Skin epidermis (tissue), 12 donors: ENCODE measurements at regions not wholly inside any gene's neighbourhood (a gene's known extent, or its start where the extent isn't known, plus 50 kb on each side); places are given as distances from the start of the nearest gene placed in this dataset.

Experiments
- H3K27ac ChIP-seq, 21 experiments: fragments of 200-600 bp; sonication (generic) in 11 of 21; one replicate each; pipeline ENCODE4 v1.5.0; 2020; ENCODE audit warnings: mild to moderate bottlenecking in 3 of 21, inconsistent platforms in 2 of 21, moderate library complexity in 2 of 21
- H3K4me3 ChIP-seq, 7 experiments: fragments of 200-600 bp; sonication (generic) in 2 of 7; one replicate each; pipeline ENCODE4 v1.5.0; 2020; ENCODE audit warnings: inconsistent platforms in 2 of 7, mild to moderate bottlenecking in 2 of 7, moderate library complexity in 1 of 7

- no peak overlapping the region for H3K27ac ChIP-seq
- no peak overlapping the region for H3K4me3 ChIP-seq
Observed at GRCh38 chr4:53682196-53682595, 90.9 kb upstream of the LNX1 start.

- no peak overlapping the region for H3K27ac ChIP-seq
- H3K4me3 ChIP-seq, result no peak overlapping the region
Observed at GRCh38 chr4:53680598-53680997, 89.3 kb upstream of the LNX1 start.

GRCh38 chr4:53680168-53680567 lies 88.9 kb upstream of the LNX1 start:
- no peak overlapping the region for H3K4me3 ChIP-seq
- no peak overlapping the region for H3K27ac ChIP-seq

- peak overlapping the region in 1 of 21 experiments; percentile 0 for H3K27ac ChIP-seq
Observed at GRCh38 chr4:53676402-53676871, 85.2 kb upstream of the LNX1 start.

GRCh38 chr4:53674903-53675302 lies 83.6 kb upstream of the LNX1 start:
- Histone ChIP-seq H3K4me3 (no peak overlapping the region), H3K27ac (no peak overlapping the region)

More at GRCh38 chr4:53676402-53676871, 85.2 kb upstream of the LNX1 start:
- no peak overlapping the region for H3K4me3 ChIP-seq

GRCh38 chr4:53672873-53673272 lies 81.6 kb upstream of the LNX1 start:
- H3K4me3 ChIP-seq, result no peak overlapping the region
- no peak overlapping the region for H3K27ac ChIP-seq

GRCh38 chr4:53671757-53672156 lies 80.5 kb upstream of the LNX1 start:
- H3K27ac ChIP-seq, result no peak overlapping the region

GRCh38 chr4:53659737-53660136 lies 68.5 kb upstream of the LNX1 start:
- Histone ChIP-seq H3K4me3 (no peak overlapping the region), H3K27ac (no peak overlapping the region)

More at GRCh38 chr4:53671757-53672156, 80.5 kb upstream of the LNX1 start:
- H3K4me3 ChIP-seq, result no peak overlapping the region

GRCh38 chr4:53659112-53659511 lies 67.8 kb upstream of the LNX1 start:
- peak overlapping the region in 1 of 21 experiments; percentile 6 for H3K27ac ChIP-seq
- H3K4me3 ChIP-seq, result no peak overlapping the region

- peak overlapping the region in 3 of 21 experiments; percentile 11 to 40 (median 19) for H3K27ac ChIP-seq
- no peak overlapping the region for H3K4me3 ChIP-seq
Observed at GRCh38 chr4:53658029-53658428, 66.7 kb upstream of the LNX1 start.

GRCh38 chr4:53656421-53656981 lies 65.2 kb upstream of the LNX1 start:
- H3K4me3 ChIP-seq, result no peak overlapping the region
- H3K27ac ChIP-seq, result peak overlapping the region in 11 of 21 experiments; percentile 7 to 63 (median 30)

GRCh38 chr4:53654300-53654758 lies 63.0 kb upstream of the LNX1 start:
- H3K27ac ChIP-seq, result peak overlapping the region in 10 of 21 experiments; percentile 16 to 68 (median 44)
- H3K4me3 ChIP-seq, result no peak overlapping the region

GRCh38 chr4:53653484-53654053 lies 62.3 kb upstream of the LNX1 start:
- Histone ChIP-seq H3K27ac (peak overlapping the region in 9 of 21 experiments; percentile 21 to 72 (median 44)), H3K4me3 (no peak overlapping the region)

GRCh38 chr4:53651156-53651735 lies 60.0 kb upstream of the LNX1 start:
- Histone ChIP-seq H3K4me3 (no peak overlapping the region), H3K27ac (no peak overlapping the region)

GRCh38 chr4:53649357-53649756 lies 58.1 kb upstream of the LNX1 start:
- Histone ChIP-seq H3K27ac (no peak overlapping the region), H3K4me3 (no peak overlapping the region)

GRCh38 chr4:53647547-53647946 lies 56.3 kb upstream of the LNX1 start:
- Histone ChIP-seq H3K4me3 (no peak overlapping the region), H3K27ac (no peak overlapping the region)

- peak overlapping the region in 1 of 21 experiments; percentile 64 for H3K27ac ChIP-seq
- no peak overlapping the region for H3K4me3 ChIP-seq
Observed at GRCh38 chr4:53646795-53647194, 55.5 kb upstream of the LNX1 start.

- Histone ChIP-seq H3K4me3 (no peak overlapping the region), H3K27ac (peak overlapping the region in 18 of 21 experiments; percentile 12 to 83 (median 57))
Observed at GRCh38 chr4:53645108-53645507, 53.8 kb upstream of the LNX1 start.

GRCh38 chr4:53644607-53645006 lies 53.3 kb upstream of the LNX1 start:
- peak overlapping the region in 18 of 21 experiments; percentile 12 to 83 (median 57) for H3K27ac ChIP-seq
- no peak overlapping the region for H3K4me3 ChIP-seq
